ENCODE measurements at regions not wholly inside any gene's neighbourhood (a gene's known extent, or its start where the extent isn't known, plus 50 kb on each side); places are given as distances from the start of the nearest gene placed in this dataset.
"Not testable (repeated sequence)": the region's sequence is repeated elsewhere in the genome, so short reads cannot be mapped to it uniquely, and the experiment has no call there.

DNA sequence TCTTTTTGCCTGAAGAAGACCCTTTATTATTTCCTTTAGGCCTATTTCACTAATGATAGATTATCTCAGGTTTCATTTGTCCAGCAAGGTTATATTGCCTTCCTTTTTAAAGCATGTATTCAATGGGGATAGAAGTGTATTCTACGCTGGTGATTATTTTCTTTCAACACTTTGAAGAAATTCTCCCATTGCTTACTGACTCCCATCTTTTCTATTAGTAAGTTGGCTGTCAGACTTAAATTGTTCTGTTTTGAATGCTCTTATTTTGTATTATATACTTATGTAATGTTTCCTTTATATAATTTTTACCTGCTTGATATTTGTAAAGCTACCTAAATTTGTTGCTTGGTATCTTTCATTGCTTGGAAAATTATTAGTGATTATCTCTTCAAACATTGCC is 445.1 kb upstream of the RASGRP1 start:
- H3K36me3 ChIP-seq (ENCODE audit: control insufficient read depth, insufficient read depth, low read length): no peaks in the 10 kb centered on the region
- H3K4me1 ChIP-seq (ENCODE audit: control insufficient read depth, insufficient read depth, low read length): no peaks in the 10 kb centered on the region
- H3K4me3 ChIP-seq (ENCODE audit: insufficient read depth, low read depth, low read length): no peak overlapping the region
- H3K27me3 ChIP-seq (ENCODE audit: control insufficient read depth, insufficient read depth, low read length, poor library complexity, severe bottlenecking): no peaks in the 10 kb centered on the region
- no peaks in the 10 kb centered on the region for H3K9me3 ChIP-seq (ENCODE audit: control insufficient read depth, low read length)
- H3K27ac ChIP-seq (ENCODE audit: insufficient read depth, low read depth, low read length, poor library complexity, severe bottlenecking): no peak overlapping the region
- 83% methylated on average over 1 of the region's 1 CpG; no CpG with 5 or more reads in 1 of the 2 experiments for WGBS, 2 experiments

DNA sequence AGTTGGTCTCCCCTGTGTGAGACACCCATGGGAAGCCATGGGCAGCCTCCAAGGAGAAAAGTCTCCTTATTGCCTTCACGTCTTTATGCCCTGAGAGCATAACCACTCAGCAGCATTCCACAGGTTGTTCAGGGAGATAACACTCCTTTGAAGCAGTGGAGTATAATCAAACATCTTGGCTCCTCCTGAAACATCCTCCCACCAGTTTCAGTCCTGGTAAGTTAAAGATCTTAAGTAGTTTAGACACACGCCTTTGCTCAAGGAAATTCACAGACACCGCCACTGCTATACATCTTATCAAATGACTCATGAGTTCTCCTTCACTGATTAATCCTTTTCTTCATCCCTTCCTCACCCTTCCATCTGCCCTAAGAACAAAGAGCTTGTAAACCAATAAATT is 446.5 kb upstream of the RASGRP1 start:
- not testable (repeated sequence) for H3K27me3 ChIP-seq (ENCODE audit: control insufficient read depth, insufficient read depth, low read length, poor library complexity, severe bottlenecking); H3K9me3 ChIP-seq (ENCODE audit: control insufficient read depth, low read length); H3K27ac ChIP-seq (ENCODE audit: insufficient read depth, low read depth, low read length, poor library complexity, severe bottlenecking); H3K4me3 ChIP-seq (ENCODE audit: insufficient read depth, low read depth, low read length); H3K4me1 ChIP-seq (ENCODE audit: control insufficient read depth, insufficient read depth, low read length); H3K36me3 ChIP-seq (ENCODE audit: control insufficient read depth, insufficient read depth, low read length)
- WGBS, 2 experiments: 92 to 96% methylated on average over 3 of the region's 3 CpGs

- Histone ChIP-seq H3K27ac (ENCODE audit: insufficient read depth, low read depth, low read length, poor library complexity, severe bottlenecking) (no peak overlapping the region), H3K36me3 (ENCODE audit: control insufficient read depth, insufficient read depth, low read length) (no peaks in the 10 kb centered on the region), H3K27me3 (ENCODE audit: control insufficient read depth, insufficient read depth, low read length, poor library complexity, severe bottlenecking) (no peaks in the 10 kb centered on the region), H3K9me3 (ENCODE audit: control insufficient read depth, low read length) (no peaks in the 10 kb centered on the region), H3K4me1 (ENCODE audit: control insufficient read depth, insufficient read depth, low read length) (no peaks in the 10 kb centered on the region), H3K4me3 (ENCODE audit: insufficient read depth, low read depth, low read length) (no peak overlapping the region)
- WGBS, 2 experiments: 88 to 92% methylated on average over 11 to 12 of the region's 12 CpGs
These were observed 448.6 kb upstream of the RASGRP1 start for GRCh38 chr15:39013262-39013661.

- no peaks in the 10 kb centered on the region for H3K4me1 ChIP-seq (ENCODE audit: control insufficient read depth, insufficient read depth, low read length)
- no peaks in the 10 kb centered on the region for H3K27me3 ChIP-seq (ENCODE audit: control insufficient read depth, insufficient read depth, low read length, poor library complexity, severe bottlenecking)
- H3K4me3 ChIP-seq (ENCODE audit: insufficient read depth, low read depth, low read length): no peak overlapping the region
- 100% methylated on average over 1 of the region's 1 CpG for WGBS, 2 experiments
- no peaks in the 10 kb centered on the region for H3K9me3 ChIP-seq (ENCODE audit: control insufficient read depth, low read length)
- no peak overlapping the region for H3K27ac ChIP-seq (ENCODE audit: insufficient read depth, low read depth, low read length, poor library complexity, severe bottlenecking)
- H3K36me3 ChIP-seq (ENCODE audit: control insufficient read depth, insufficient read depth, low read length): no peaks in the 10 kb centered on the region
These were observed 450.1 kb upstream of the RASGRP1 start for GRCh38 chr15:39014682-39015081.

DNA sequence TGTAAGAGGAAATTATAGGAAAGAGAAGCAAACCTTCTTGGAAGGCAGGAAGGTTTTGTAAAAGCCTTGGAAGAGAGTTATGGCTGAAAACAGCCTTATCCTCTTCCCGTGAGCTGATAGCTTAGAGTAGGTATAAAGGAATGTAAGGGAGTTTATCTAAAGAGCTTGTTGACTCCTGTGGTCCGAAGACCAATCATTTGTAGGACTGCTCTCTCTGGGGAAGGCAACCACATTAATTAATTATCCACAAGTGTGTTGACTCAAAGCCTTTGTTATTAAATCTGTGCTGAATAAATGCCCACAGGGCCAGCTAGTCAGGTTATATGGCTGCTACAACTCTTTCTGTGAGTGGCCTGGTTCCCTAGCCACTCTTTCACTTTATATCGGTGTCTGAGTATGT is 452.1 kb upstream of the RASGRP1 start:
- Histone ChIP-seq H3K27me3 (ENCODE audit: control insufficient read depth, insufficient read depth, low read length, poor library complexity, severe bottlenecking) (no peaks in the 10 kb centered on the region), H3K4me1 (ENCODE audit: control insufficient read depth, insufficient read depth, low read length) (no peaks in the 10 kb centered on the region), H3K9me3 (ENCODE audit: control insufficient read depth, low read length) (no peaks in the 10 kb centered on the region), H3K36me3 (ENCODE audit: control insufficient read depth, insufficient read depth, low read length) (no peaks in the 10 kb centered on the region), H3K4me3 (ENCODE audit: insufficient read depth, low read depth, low read length) (no peak overlapping the region), H3K27ac (ENCODE audit: insufficient read depth, low read depth, low read length, poor library complexity, severe bottlenecking) (no peak overlapping the region)
- 76 to 92% methylated on average over 2 to 3 of the region's 3 CpGs for WGBS, 2 experiments

- H3K4me3 ChIP-seq (ENCODE audit: insufficient read depth, low read depth, low read length): no peak overlapping the region
- 90 to 93% methylated on average over 3 of the region's 4 CpGs for WGBS, 2 experiments
- no peaks in the 10 kb centered on the region for H3K4me1 ChIP-seq (ENCODE audit: control insufficient read depth, insufficient read depth, low read length)
- H3K27ac ChIP-seq (ENCODE audit: insufficient read depth, low read depth, low read length, poor library complexity, severe bottlenecking): no peak overlapping the region
- H3K9me3 ChIP-seq (ENCODE audit: control insufficient read depth, low read length): no peaks in the 10 kb centered on the region
- no peaks in the 10 kb centered on the region for H3K27me3 ChIP-seq (ENCODE audit: control insufficient read depth, insufficient read depth, low read length, poor library complexity, severe bottlenecking)
- no peaks in the 10 kb centered on the region for H3K36me3 ChIP-seq (ENCODE audit: control insufficient read depth, insufficient read depth, low read length)
These were observed 454.4 kb upstream of the RASGRP1 start for GRCh38 chr15:39018966-39019365.

- H3K36me3 ChIP-seq (ENCODE audit: control insufficient read depth, insufficient read depth, low read length): no peaks in the 10 kb centered on the region
- H3K4me3 ChIP-seq (ENCODE audit: insufficient read depth, low read depth, low read length): no peak overlapping the region
- H3K4me1 ChIP-seq (ENCODE audit: control insufficient read depth, insufficient read depth, low read length): no peaks in the 10 kb centered on the region
- WGBS, 2 experiments: 89 to 96% methylated on average over 2 of the region's 2 CpGs
- no peaks in the 10 kb centered on the region for H3K9me3 ChIP-seq (ENCODE audit: control insufficient read depth, low read length)
- H3K27me3 ChIP-seq (ENCODE audit: control insufficient read depth, insufficient read depth, low read length, poor library complexity, severe bottlenecking): no peaks in the 10 kb centered on the region
- H3K27ac ChIP-seq (ENCODE audit: insufficient read depth, low read depth, low read length, poor library complexity, severe bottlenecking): no peak overlapping the region
These were observed 456.7 kb upstream of the RASGRP1 start for GRCh38 chr15:39021341-39021740.

GRCh38 chr15:39022532-39023305 is 458.1 kb upstream of the RASGRP1 start:
- H3K4me3 ChIP-seq (ENCODE audit: insufficient read depth, low read depth, low read length): no peak overlapping the region
- H3K36me3 ChIP-seq (ENCODE audit: control insufficient read depth, insufficient read depth, low read length): no peaks in the 10 kb centered on the region
- no peaks in the 10 kb centered on the region for H3K27me3 ChIP-seq (ENCODE audit: control insufficient read depth, insufficient read depth, low read length, poor library complexity, severe bottlenecking)
- H3K9me3 ChIP-seq (ENCODE audit: control insufficient read depth, low read length): no peaks in the 10 kb centered on the region
- H3K27ac ChIP-seq (ENCODE audit: insufficient read depth, low read depth, low read length, poor library complexity, severe bottlenecking): no peak overlapping the region
- WGBS, 2 experiments: 93% methylated on average over 4 of the region's 4 CpGs
- no peaks in the 10 kb centered on the region for H3K4me1 ChIP-seq (ENCODE audit: control insufficient read depth, insufficient read depth, low read length)

DNA sequence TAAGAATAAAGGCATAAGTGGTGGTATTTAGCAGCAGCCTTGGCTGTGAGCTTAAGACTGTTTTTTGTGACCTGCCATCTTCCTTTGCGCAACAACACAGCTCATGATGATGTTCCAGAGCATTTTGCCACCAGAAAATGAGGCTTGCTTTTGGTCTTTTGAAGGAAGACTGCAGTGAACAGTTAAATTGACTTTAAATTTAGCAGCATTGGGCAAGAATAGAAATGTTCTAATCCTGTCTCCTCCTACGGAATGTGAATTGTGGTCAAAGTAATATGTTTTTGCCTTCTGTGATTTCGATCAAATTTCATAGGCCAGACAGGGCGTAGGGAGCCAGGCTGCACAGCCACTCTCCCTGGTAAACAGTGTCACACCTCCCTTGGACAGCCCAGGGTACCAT is 460.7 kb upstream of the RASGRP1 start:
- Histone ChIP-seq H3K36me3 (ENCODE audit: control insufficient read depth, insufficient read depth, low read length) (no peaks in the 10 kb centered on the region), H3K9me3 (ENCODE audit: control insufficient read depth, low read length) (no peaks in the 10 kb centered on the region), H3K4me3 (ENCODE audit: insufficient read depth, low read depth, low read length) (no peak overlapping the region), H3K27ac (ENCODE audit: insufficient read depth, low read depth, low read length, poor library complexity, severe bottlenecking) (no peak overlapping the region), H3K4me1 (ENCODE audit: control insufficient read depth, insufficient read depth, low read length) (no peaks in the 10 kb centered on the region), H3K27me3 (ENCODE audit: control insufficient read depth, insufficient read depth, low read length, poor library complexity, severe bottlenecking) (no peaks in the 10 kb centered on the region)
- 94 to 96% methylated on average over 4 of the region's 4 CpGs for WGBS, 2 experiments

DNA sequence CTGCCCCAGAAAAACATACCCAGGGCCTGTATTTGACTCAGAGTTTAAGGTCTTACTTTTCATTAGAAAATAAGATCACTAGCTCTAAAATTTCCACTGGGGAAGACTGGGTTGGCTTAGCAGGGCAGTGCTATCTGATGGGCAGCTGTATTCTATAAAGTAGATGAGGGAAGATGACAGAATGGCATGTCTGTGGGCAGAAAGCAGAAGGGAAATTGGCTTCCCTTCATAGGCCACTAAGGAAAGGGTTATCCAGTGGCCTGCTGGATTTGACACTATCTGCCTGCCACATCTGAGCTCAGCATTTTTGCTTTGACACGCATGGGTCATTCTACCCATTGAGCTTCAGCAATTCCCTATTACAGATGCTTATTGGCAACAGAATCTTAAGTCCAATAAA is 461.3 kb upstream of the RASGRP1 start:
- H3K4me3 ChIP-seq (ENCODE audit: insufficient read depth, low read depth, low read length): no peak overlapping the region
- H3K27me3 ChIP-seq (ENCODE audit: control insufficient read depth, insufficient read depth, low read length, poor library complexity, severe bottlenecking): no peaks in the 10 kb centered on the region
- no peaks in the 10 kb centered on the region for H3K36me3 ChIP-seq (ENCODE audit: control insufficient read depth, insufficient read depth, low read length)
- no peaks in the 10 kb centered on the region for H3K9me3 ChIP-seq (ENCODE audit: control insufficient read depth, low read length)
- 92% methylated on average over 1 of the region's 1 CpG for WGBS, 2 experiments
- no peak overlapping the region for H3K27ac ChIP-seq (ENCODE audit: insufficient read depth, low read depth, low read length, poor library complexity, severe bottlenecking)
- no peaks in the 10 kb centered on the region for H3K4me1 ChIP-seq (ENCODE audit: control insufficient read depth, insufficient read depth, low read length)

DNA sequence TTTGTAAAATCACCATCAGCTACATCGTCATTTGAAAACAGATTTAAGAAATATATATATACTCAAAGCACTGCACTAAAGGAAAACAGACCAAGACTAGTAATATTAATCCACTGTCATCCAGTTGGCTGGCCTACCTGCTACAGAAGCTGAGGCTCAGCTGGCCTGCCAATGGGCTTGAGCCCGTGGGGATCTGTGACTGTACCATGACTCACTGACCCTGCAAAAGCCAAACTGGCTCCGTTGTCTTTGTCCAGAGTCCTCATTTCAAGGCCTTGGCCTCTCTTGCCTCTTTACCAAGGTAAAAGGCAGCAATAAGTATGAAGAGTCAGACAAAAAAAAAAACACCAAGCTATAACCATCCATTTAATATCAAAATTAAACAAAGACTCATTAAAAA is 463.5 kb upstream of the RASGRP1 start:
- no peak overlapping the region for H3K4me3 ChIP-seq (ENCODE audit: insufficient read depth, low read depth, low read length)
- H3K9me3 ChIP-seq (ENCODE audit: control insufficient read depth, low read length): no peaks in the 10 kb centered on the region
- H3K4me1 ChIP-seq (ENCODE audit: control insufficient read depth, insufficient read depth, low read length): no peaks in the 10 kb centered on the region
- no peaks in the 10 kb centered on the region for H3K36me3 ChIP-seq (ENCODE audit: control insufficient read depth, insufficient read depth, low read length)
- WGBS, 2 experiments: 85 to 92% methylated on average over 2 to 3 of the region's 3 CpGs
- no peaks in the 10 kb centered on the region for H3K27me3 ChIP-seq (ENCODE audit: control insufficient read depth, insufficient read depth, low read length, poor library complexity, severe bottlenecking)
- H3K27ac ChIP-seq (ENCODE audit: insufficient read depth, low read depth, low read length, poor library complexity, severe bottlenecking): no peak overlapping the region
